Epithelial cell of prostate (primary cell): ENCODE measurements at regions not wholly inside any gene's neighbourhood (a gene's known extent, or its start where the extent isn't known, plus 50 kb on each side); places are given as distances from the start of the nearest gene placed in this dataset.

ENCODE experiments used
- DNase-seq: peaks from one replicate; pipeline ENCODE4 v3.0.0-alpha.2; 2011; ENCODE audit warnings: low read depth, low spot score
- H3K27ac ChIP-seq: fragments of 450-650 bp; 2 replicates; pipeline ENCODE4 v1.5.1; 2017; ENCODE audit warnings: mild to moderate bottlenecking

GRCh38 chr10:89937494-89937893 lies 236.1 kb downstream of the KIF20B start:
- H3K27ac ChIP-seq, result no peak overlapping the region

GRCh38 chr10:89940076-89940475 lies 238.7 kb downstream of the KIF20B start:
- H3K27ac ChIP-seq, result no peak overlapping the region
- DNase-seq, result no peak

More at GRCh38 chr10:89937494-89937893, 236.1 kb downstream of the KIF20B start:
- no peak for DNase-seq

GRCh38 chr10:89942217-89942616 lies 240.8 kb downstream of the KIF20B start:
- no peak for DNase-seq
- H3K27ac ChIP-seq, result no peak overlapping the region

- no peak overlapping the region for H3K27ac ChIP-seq
- no peak for DNase-seq
These were observed 242.7 kb downstream of the KIF20B start for GRCh38 chr10:89944138-89944537.

GRCh38 chr10:89946106-89946505 lies 244.7 kb downstream of the KIF20B start:
- DNase-seq, result no peak
- H3K27ac ChIP-seq, result no peak overlapping the region

- H3K27ac ChIP-seq, result no peak overlapping the region
- DNase-seq, result no peak
These were observed 248.1 kb downstream of the KIF20B start for GRCh38 chr10:89949496-89949895.

- no peak for DNase-seq
- H3K27ac ChIP-seq, result no peak overlapping the region
These were observed 250.9 kb downstream of the KIF20B start for GRCh38 chr10:89952325-89952724.

- no peak for DNase-seq
These were observed 251.4 kb downstream of the KIF20B start for GRCh38 chr10:89952751-89953150.

GRCh38 chr10:89954061-89954460 lies 252.7 kb downstream of the KIF20B start:
- DNase-seq, result no peak
- H3K27ac ChIP-seq, result no peak overlapping the region

More at GRCh38 chr10:89952751-89953150, 251.4 kb downstream of the KIF20B start:
- no peak overlapping the region for H3K27ac ChIP-seq

GRCh38 chr10:89954787-89955566 lies 253.6 kb downstream of the KIF20B start:
- no peak for DNase-seq

GRCh38 chr10:89959433-89960110 lies 258.2 kb downstream of the KIF20B start:
- no peak for DNase-seq
- no peak overlapping the region for H3K27ac ChIP-seq

More at GRCh38 chr10:89954787-89955566, 253.6 kb downstream of the KIF20B start:
- H3K27ac ChIP-seq, result no peak overlapping the region

- DNase-seq, result no peak
These were observed 262.2 kb downstream of the KIF20B start for GRCh38 chr10:89963451-89964102.

GRCh38 chr10:89966211-89966610 lies 264.8 kb downstream of the KIF20B start:
- H3K27ac ChIP-seq, result no peak overlapping the region
- no peak for DNase-seq

More at GRCh38 chr10:89963451-89964102, 262.2 kb downstream of the KIF20B start:
- H3K27ac ChIP-seq, result no peak overlapping the region

GRCh38 chr10:89973326-89973725 lies 271.9 kb downstream of the KIF20B start:
- no peak for DNase-seq
- no peak overlapping the region for H3K27ac ChIP-seq

- DNase-seq, result no peak
- H3K27ac ChIP-seq, result no peak overlapping the region
These were observed 273.7 kb downstream of the KIF20B start for GRCh38 chr10:89975071-89975470.

- no peak overlapping the region for H3K27ac ChIP-seq
- no peak for DNase-seq
These were observed 274.4 kb downstream of the KIF20B start for GRCh38 chr10:89975771-89976170.

- no peak overlapping the region for H3K27ac ChIP-seq
- no peak for DNase-seq
These were observed 276.7 kb downstream of the KIF20B start for GRCh38 chr10:89978081-89978480.

GRCh38 chr10:89979726-89980125 lies 278.3 kb downstream of the KIF20B start:
- no peak for DNase-seq
- no peak overlapping the region for H3K27ac ChIP-seq

GRCh38 chr10:89980166-89980565 lies 278.8 kb downstream of the KIF20B start:
- DNase-seq, result no peak
- H3K27ac ChIP-seq, result no peak overlapping the region

GRCh38 chr10:89981891-89982290 lies 280.5 kb downstream of the KIF20B start:
- no peak overlapping the region for H3K27ac ChIP-seq
- peak; percentile 3 for DNase-seq

- H3K27ac ChIP-seq, result no peak overlapping the region
- no peak for DNase-seq
These were observed 284.1 kb downstream of the KIF20B start for GRCh38 chr10:89985446-89985845.
